ENCODE measurements at regions not wholly inside any gene's neighbourhood (a gene's known extent, or its start where the extent isn't known, plus 50 kb on each side); places are given as distances from the start of the nearest gene placed in this dataset.

DNA sequence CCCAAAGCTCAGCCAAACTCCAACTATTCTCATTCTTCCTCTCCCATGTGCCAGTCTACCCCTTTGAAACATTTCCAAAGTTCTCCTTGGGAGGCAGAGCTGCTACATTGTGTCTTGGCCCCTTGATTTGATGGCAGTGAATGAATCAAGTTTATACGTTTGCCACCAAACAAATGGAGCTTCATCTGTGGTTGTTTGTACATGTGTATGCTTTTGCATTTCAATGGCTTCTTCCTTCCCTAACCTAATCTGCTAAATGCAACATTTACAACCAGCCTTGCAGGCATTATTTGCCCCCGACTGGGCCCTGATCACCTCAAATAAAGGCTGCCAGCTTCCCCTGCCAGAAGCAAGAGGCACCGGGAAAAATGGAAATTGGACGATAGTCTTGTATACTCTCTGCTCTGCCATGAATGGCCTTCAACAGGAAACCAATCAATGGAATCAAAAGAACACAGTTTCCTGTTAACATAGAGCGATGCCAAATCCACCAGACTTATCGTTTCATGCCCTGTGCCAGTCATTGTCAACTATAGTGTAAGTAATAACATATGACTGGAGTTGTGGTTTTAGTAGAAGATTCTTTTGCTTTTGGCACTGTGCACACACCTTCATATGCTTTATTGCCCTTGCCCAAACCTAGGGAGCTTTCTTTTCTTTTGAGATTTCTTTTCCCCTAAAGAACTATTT is 97.8 kb downstream of the TMEM30B start:
- in situ Hi-C loops (cut with MboI; ENCODE audit: low sequenced_read_pairs, unreplicated experiment): no loop called here
- TF ChIP-seq, protein P1, sequence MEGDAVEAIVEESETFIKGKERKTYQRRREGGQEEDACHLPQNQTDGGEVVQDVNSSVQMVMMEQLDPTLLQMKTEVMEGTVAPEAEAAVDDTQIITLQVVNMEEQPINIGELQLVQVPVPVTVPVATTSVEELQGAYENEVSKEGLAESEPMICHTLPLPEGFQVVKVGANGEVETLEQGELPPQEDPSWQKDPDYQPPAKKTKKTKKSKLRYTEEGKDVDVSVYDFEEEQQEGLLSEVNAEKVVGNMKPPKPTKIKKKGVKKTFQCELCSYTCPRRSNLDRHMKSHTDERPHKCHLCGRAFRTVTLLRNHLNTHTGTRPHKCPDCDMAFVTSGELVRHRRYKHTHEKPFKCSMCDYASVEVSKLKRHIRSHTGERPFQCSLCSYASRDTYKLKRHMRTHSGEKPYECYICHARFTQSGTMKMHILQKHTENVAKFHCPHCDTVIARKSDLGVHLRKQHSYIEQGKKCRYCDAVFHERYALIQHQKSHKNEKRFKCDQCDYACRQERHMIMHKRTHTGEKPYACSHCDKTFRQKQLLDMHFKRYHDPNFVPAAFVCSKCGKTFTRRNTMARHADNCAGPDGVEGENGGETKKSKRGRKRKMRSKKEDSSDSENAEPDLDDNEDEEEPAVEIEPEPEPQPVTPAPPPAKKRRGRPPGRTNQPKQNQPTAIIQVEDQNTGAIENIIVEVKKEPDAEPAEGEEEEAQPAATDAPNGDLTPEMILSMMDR (IDR thresholded peaks at IDR 0.05; ENCODE audit: borderline replicate concordance, control extremely low read depth, extremely low read depth, insufficient read depth, missing control alignments): no peak
- no peak for DNase-seq (ENCODE audit: low spot score)

- no peak for DNase-seq (ENCODE audit: low spot score)
- TF ChIP-seq, protein P1 (IDR thresholded peaks at IDR 0.05; ENCODE audit: borderline replicate concordance, control extremely low read depth, extremely low read depth, insufficient read depth, missing control alignments): no peak
- in situ Hi-C loops (cut with MboI; ENCODE audit: low sequenced_read_pairs, unreplicated experiment): no loop called here
Measured at GRCh38 chr14:61179796-61180398, 101.2 kb downstream of the TMEM30B start.

DNA sequence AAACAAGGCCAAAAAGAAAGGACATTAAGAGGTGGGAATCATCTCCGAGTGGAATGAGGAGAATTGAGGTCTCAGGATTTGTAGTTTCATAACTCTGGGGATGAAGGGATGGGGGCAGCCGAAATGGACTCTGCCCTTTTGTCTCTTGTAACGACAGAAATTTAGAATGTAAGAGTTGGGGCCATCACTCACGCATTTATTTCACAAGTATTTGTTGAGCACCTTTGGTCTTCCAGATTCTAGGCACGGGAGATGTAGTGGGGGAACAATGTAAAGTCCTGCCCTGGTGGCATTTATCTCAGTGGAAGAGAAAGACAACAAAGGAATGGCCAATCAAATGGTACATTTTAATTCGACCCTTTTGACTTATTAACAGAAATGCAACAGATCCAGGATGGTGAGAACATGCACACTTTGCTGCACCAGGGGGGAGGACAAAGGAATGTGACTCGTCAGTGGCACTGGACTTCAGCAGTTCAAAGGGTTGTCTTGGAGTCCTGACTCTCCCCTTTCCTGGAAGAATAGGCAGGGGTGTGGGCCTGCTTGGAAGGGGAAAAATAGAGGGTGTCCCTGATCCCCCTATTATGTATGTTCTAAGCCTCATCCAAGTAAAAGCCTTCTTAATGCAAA is 102.0 kb downstream of the TMEM30B start:
- no peak for DNase-seq (ENCODE audit: low spot score)
- TF ChIP-seq, protein P1 (IDR thresholded peaks at IDR 0.05; ENCODE audit: borderline replicate concordance, control extremely low read depth, extremely low read depth, insufficient read depth, missing control alignments): no peak
- in situ Hi-C loops (cut with MboI; ENCODE audit: low sequenced_read_pairs, unreplicated experiment): no loop called here

DNA sequence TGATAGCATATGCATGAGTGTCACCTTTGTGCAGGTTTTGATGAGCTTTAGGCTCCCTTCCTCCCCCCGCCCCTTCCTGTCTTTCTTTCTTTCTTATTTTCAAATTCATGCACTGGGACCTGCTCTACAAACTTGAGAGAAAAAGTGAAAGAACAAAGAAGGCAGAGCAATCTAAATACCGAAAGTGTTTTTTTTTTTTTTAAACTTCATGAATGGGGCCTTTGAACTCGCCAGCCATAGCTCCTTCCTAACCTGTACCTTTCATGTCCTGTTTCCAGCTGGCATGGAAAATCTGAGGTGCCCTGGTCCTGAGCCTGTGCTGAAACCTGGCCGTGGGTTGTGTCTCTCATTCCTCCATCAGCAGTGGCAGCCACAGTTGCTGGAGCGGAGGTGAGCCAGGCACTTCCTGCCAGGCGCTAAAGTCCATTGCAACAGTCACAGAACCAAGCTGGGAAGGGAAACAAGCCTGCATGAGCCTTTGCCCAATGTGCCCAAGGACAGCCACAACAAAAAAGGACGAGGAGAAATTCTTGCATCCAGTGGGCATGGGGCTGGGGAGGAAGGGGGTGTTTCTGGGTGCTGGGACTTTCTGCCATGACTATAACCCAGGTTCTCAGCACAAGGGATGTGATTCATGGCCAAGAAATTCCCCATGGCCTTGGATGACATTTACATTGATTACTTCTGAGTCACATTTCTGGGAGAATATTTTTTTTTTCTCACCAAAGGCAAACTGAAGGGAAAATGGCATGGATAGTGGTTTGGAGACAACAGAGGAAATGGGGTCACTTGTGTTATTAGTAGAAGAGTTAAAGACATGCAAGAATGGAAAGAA is 102.7 kb downstream of the TMEM30B start:
- in situ Hi-C loops (cut with MboI; ENCODE audit: low sequenced_read_pairs, unreplicated experiment): no loop called here
- TF ChIP-seq, protein P1 (IDR thresholded peaks at IDR 0.05; ENCODE audit: borderline replicate concordance, control extremely low read depth, extremely low read depth, insufficient read depth, missing control alignments): no peak
- DNase-seq (ENCODE audit: low spot score): no peak

DNA sequence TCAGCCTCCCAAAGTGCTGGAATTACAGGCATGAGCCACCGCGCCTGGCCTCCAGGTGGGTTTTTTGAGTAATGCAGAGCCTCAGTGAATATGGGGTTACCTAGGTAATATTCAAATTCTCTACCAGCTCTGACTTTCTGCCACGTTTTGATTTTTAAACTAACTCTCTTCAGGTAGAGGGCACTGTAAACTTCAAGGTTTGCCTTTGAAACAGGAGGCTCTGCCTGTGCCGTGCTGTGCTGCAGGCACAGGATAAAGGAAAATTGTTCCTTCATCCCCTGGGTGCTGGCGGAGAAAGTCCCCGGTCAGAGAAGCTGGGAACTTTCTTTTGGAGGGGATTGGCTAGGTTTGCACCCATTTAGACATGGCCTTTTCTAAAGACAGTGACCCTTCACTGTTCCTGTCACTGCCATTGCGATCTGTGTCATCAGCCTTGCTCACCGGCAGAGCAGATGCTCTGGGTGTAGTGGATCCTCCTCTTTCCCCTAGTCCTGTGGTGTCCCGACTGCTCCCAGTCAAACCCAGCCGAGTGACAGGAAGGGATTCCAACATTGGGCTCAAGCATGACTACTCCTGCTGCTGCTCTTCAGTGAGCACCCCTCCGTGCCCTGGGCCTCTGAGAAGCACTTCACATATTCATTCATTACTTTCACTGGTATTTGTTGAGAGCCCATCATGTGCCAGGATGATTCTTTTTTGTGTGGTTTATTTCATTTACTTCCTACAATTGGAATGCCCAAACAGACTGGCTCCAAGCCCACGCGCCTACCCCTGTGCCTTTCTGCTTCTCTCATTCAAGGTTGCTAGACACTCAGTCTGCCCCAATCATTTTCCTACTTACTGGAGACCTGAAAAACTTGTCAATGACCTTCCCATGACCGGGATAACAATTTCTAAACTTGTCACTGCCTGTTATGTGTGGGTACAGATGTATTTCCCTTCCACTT is 103.6 kb downstream of the TMEM30B start:
- no peak for DNase-seq (ENCODE audit: low spot score)
- in situ Hi-C loops (cut with MboI; ENCODE audit: low sequenced_read_pairs, unreplicated experiment): no loop called here
- TF ChIP-seq, protein P1 (IDR thresholded peaks at IDR 0.05; ENCODE audit: borderline replicate concordance, control extremely low read depth, extremely low read depth, insufficient read depth, missing control alignments): no peak
